ENCODE measurements at regions not wholly inside any gene's neighbourhood (a gene's known extent, or its start where the extent isn't known, plus 50 kb on each side); places are given as distances from the start of the nearest gene placed in this dataset.

- POLR2A ChIA-PET (ENCODE audit: low non-redundant PET), result no interaction called here
- TF ChIP-seq CTCF (conservative IDR thresholded peaks at IDR 0.05; ENCODE audit: low read depth), result no peak
- CTCF ChIA-PET, result no interaction called here
- no peak overlapping the region for H3K27ac ChIP-seq
- DNase-seq (ENCODE audit: low spot score), result no peak
These were observed 114.8 kb upstream of the RFLNA start for GRCh38 chr12:124179936-124180607.

GRCh38 chr12:124183172-124183571 lies 111.7 kb upstream of the RFLNA start:
- no peak overlapping the region for H3K27ac ChIP-seq
- TF ChIP-seq CTCF (conservative IDR thresholded peaks at IDR 0.05; ENCODE audit: low read depth), result no peak
- ChIA-PET POLR2A (ENCODE audit: low non-redundant PET) (no interaction called here), CTCF (no interaction called here)
- DNase-seq (ENCODE audit: low spot score), result no peak

- POLR2A ChIA-PET (ENCODE audit: low non-redundant PET), result no interaction called here
- DNase-seq (ENCODE audit: low spot score), result no peak
- CTCF ChIA-PET, result no interaction called here
These were observed 110.4 kb upstream of the RFLNA start for GRCh38 chr12:124184456-124184855.

GRCh38 chr12:124185971-124186686 lies 108.8 kb upstream of the RFLNA start:
- ChIA-PET CTCF (no interaction called here), POLR2A (ENCODE audit: low non-redundant PET) (no interaction called here)
- no peak overlapping the region for H3K27ac ChIP-seq
- no peak for TF ChIP-seq CTCF (conservative IDR thresholded peaks at IDR 0.05; ENCODE audit: low read depth)
- DNase-seq (ENCODE audit: low spot score), result no peak

More at GRCh38 chr12:124184456-124184855, 110.4 kb upstream of the RFLNA start:
- no peak overlapping the region for H3K27ac ChIP-seq
- no peak for TF ChIP-seq CTCF (conservative IDR thresholded peaks at IDR 0.05; ENCODE audit: low read depth)

- ChIA-PET CTCF (interaction anchor here (0.7 kb wide), 1 partner anchor 316 kb away, joined by 3 read pairs; no protein-coding TSS in a partner anchor), POLR2A (ENCODE audit: low non-redundant PET) (no interaction called here)
- no peak overlapping the region for H3K27ac ChIP-seq
- no peak for DNase-seq (ENCODE audit: low spot score)
- no peak for TF ChIP-seq CTCF (conservative IDR thresholded peaks at IDR 0.05; ENCODE audit: low read depth)
These were observed 106.8 kb upstream of the RFLNA start for GRCh38 chr12:124188084-124188483.

GRCh38 chr12:124188561-124189405 lies 106.1 kb upstream of the RFLNA start:
- peak; percentile 17 for DNase-seq (ENCODE audit: low spot score)
- TF ChIP-seq CTCF (conservative IDR thresholded peaks at IDR 0.05; ENCODE audit: low read depth), result no peak
- ChIA-PET POLR2A (ENCODE audit: low non-redundant PET) (no interaction called here), CTCF (interaction anchor here (0.7 kb wide), 1 partner anchor 317 kb away, joined by 3 read pairs; no protein-coding TSS in a partner anchor)
- H3K27ac ChIP-seq, result no peak overlapping the region
